GM23248 (cell line): ENCODE measurements at regions not wholly inside any gene's neighbourhood (a gene's known extent, or its start where the extent isn't known, plus 50 kb on each side); places are given as distances from the start of the nearest gene placed in this dataset.

Experiments
- EZH2 ChIP-seq: fragments of 200-600 bp; sonication (generic); IDR thresholded peaks from 2 replicates; pipeline ENCODE4 v1.6.1; 2018; ENCODE audit warnings: antibody characterized with exemption, mild to moderate bottlenecking; ENCODE audit not compliant: insufficient read depth, poor library complexity, severe bottlenecking
- EZH2phosphoT487 ChIP-seq: fragments of 200-600 bp; sonication (generic); IDR thresholded peaks from 2 replicates; pipeline ENCODE4 v1.6.1; 2018; ENCODE audit warnings: antibody characterized with exemption, moderate library complexity, mild to moderate bottlenecking, low read depth; ENCODE audit not compliant: insufficient read depth

DNA sequence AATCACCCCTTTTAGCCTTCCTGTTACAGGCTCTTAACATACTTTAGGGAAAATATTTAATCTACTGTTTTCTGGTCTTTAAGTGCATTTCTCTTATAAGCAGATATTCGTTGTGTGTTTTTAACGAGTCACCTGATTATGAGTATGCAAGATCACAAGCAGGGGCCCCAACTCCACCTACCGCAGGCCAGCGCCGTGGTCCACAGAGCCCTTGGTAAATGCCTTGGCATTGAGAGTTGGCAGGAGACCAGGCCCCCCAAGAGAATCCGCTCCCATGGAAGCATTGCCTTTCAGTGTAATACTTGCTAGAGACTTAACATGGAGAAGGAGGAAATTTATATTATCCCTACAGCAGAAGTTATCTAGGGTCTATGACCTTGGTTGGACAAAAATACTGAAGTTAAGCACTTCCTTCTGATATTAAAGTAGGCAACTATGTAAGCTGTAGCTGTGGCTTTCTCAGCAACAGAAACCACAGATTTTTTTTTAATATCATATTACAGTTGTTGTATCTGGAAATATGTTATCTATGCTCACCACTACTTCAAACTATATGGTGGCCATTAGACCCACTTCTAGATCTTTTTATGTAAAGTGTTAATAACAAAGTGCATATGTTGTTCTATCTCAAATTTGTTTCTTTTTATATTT lies 241.8 kb upstream of the MGAT5 start:
- no peak for TF ChIP-seq EZH2
- TF ChIP-seq EZH2phosphoT487, result no peak
